ENCODE measurements at regions not wholly inside any gene's neighbourhood (a gene's known extent, or its start where the extent isn't known, plus 50 kb on each side); places are given as distances from the start of the nearest gene placed in this dataset.

DNA sequence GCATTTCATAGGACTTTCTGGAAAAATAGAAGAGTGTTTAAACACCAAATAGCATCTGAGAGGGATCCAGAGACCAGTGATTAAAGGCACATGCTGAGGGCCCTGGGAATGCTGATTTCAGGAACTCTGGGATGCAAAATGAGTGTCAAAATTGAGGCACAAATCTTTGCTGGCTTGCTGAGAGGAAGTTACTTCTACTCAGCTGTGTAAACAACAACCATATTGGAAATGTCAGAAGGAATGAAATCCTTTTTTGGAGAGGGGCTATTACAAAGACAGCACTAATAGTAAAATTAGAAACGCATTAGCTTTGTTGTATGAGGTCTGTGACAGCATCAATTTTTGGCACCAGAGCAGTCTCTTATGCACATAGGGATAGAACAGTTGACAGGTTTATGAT is 267.8 kb upstream of the RAG2 start:
- no peak for DNase-seq (ENCODE audit: low read depth in 1 of 2, low spot score in 1 of 2)

DNA sequence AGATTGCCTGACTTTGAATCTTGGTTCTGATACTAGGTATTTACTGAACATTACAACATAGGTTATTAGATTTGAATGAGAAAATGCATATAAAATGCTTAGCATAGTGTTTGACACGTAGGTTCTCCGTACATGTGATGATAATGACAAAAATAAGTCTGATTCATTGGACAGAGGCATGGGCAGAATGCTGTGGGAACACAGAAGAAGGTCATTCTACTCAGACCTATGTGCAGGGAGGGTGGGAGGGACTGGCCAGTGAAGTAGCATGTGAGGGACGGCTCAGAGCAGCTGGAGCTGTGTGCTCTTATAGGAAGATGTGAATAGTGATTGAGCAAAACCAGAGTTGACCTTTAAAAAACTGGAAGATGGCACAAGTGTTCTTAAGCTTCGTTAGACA is 256.8 kb upstream of the RAG2 start:
- no peak for DNase-seq (ENCODE audit: low read depth in 1 of 2, low spot score in 1 of 2)

DNA sequence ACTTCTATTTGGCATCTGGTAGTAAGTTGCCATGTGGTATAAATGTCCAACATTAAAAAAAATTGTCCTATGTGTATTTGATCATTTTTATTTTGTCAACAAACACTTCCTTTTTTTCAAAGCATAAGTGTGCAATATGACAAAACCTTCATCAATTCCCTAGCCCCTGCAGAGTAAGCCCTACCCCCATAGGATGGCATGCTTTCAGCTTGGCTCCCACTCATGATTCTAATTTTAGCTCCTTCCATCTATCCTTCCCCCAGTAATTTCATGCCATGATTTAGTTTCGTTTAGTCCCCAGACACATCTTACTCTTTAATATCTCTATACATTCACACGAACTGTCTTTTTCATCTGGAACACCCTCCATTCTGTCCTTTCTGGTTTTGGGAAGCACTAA is 250.6 kb upstream of the RAG2 start:
- DNase-seq (ENCODE audit: low read depth in 1 of 2, low spot score in 1 of 2) = no peak

DNA sequence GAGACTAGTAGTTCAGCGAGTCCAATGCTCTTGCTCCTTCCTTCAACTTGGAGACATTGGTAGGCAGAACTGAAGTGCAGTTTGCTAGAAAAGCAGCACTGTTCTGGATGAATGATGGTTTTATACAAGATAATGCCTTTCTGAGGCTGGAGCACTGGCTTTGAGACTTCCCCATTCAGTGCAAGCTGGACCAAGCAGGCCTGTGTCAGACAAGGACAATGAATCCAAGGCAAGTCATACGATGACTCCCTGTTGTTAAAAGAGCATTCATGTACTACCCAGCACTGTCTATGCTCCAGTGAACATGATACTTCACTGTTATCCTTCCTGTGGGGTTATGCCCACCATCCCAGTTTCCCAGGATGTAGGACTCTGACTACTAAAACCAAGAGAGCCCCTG is 242.3 kb upstream of the RAG2 start:
- no peak for DNase-seq (ENCODE audit: low read depth in 1 of 2, low spot score in 1 of 2)

DNA sequence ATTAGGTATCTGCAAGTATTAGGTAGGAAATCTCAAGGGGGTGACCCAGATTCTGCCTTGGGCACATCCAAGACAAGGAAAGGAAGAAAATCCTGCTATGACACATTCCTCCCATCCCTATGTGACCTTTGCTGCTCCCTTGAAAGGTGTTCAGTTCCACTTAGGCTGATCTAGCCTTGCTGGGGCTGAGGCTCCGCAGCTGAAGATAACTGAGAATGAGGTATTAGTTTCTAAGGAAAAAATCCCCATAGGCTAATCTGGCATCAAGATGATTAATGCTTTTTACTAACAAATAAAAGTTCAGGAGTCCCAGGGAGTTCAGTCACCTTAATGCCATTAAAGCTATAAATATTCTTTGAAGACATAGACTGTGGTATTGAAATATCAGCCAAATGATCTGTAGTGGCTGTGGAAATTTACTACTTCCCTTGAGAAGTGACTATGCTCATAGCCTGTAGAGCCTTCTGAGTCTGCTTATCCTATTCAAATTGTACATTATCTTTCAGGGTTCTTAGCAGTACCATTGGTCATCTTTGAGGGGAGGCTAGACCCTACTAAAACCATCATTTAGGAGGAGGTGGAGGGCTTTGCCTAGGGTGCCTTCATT is 239.9 kb upstream of the RAG2 start:
- DNase-seq (ENCODE audit: low read depth in 1 of 2, low spot score in 1 of 2) = no peak

DNA sequence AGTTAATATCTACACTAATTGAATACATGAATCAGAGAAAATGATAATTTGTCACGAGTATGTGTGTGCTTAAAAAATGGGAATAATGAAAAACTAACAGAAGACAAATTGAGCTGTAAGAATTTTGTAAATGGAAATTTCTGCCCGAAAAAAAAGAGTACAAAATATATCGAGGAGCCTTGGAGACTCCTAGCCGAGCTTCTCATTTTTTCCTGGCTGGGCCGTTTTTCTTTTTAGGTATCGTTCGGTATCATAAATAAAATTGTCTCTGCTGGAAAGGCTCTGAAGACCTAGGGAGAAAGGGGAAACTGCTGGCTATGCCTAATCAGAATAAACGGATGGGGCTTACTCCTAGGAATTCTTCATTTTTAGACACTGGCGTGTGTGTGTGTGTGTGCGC is 227.2 kb upstream of the RAG2 start:
- no peak for DNase-seq (ENCODE audit: low read depth in 1 of 2, low spot score in 1 of 2)

DNA sequence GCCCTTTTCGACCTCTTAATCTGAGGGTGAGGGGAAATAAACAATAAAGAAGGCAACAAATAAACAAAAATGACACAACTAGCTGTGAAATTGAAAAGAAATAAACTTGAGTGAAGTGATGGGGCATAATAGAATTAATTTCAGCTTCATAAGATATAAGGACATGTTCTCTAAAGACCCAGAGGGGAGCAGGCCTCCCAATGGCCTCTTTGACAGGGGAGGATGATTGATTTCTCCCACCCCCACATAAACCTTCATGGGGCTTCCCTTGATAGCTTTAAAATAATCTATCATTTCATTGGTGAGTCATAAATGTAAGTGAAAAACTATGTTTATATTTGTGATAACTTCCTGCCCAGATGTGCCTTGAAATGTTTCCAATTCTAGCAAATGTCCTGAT is 226.3 kb upstream of the RAG2 start:
- no peak for DNase-seq (ENCODE audit: low read depth in 1 of 2, low spot score in 1 of 2)

DNA sequence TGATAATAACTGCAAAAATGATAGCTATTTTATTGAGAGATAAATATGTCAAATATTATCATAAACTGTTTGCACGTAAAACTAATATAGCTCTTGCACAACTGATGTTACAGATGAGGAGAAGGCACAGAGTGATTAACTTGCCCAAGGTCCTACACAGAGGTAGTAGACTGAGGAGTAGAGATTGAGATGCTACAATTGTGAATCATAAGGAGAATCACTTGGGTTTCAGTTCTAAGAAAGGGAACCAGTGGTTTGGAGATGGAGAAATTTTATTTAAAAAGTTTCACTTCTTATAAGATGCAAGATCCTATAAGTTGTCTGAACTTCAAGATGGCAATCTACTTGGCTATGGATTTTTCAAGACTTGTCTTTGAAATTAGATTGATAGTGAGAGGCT is 224.8 kb upstream of the RAG2 start:
- no peak for DNase-seq (ENCODE audit: low read depth in 1 of 2, low spot score in 1 of 2)

DNA sequence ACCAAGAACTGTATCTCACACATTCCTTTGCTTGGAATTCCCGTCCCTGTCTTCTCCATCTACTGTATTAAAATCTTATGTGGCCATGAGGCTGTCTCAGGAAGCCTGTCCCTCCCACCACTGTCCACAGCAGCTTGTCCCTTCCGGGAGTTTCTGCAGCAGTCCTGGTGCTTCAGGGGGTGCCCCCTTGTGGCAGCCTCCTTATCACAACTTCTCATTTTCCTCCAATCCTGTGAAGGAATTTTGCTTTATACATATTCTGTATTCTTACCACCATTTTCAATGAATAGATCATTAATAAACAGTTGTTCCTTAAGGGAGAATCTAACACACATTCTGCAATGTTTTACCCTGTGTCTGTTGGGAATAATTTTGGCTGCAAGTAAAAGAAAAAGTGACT is 220.4 kb upstream of the RAG2 start:
- DNase-seq (ENCODE audit: low read depth in 1 of 2, low spot score in 1 of 2) = no peak

DNA sequence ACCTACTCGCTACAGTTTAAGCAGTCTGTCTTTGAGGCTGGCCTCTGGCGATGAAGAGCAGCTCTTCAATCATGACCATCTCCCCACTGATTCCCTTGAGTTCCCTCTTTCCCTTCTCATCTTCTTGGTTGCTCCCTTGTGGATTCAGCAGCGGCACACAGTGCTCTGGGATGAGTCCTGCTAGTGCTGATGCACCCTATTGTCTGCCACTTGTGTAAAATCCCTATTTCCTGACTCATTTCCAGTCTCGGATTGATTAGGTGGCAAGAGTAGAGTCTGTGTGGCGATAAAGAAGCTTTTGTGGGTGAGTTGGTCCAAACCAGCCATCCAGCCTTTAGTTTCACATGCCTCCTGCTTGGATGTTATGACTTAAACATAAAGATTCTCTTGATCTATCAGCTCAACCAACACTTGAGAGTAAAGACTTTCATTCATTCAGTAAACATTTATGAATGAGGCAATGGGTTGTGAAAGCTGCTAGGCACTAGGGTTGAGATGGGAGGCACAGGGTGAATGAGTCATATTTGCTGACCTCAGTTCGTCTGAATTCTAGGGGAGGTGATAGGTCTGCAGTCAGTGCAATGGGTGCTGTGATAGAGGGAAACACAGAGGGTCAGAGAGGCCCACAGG is 219.4 kb upstream of the RAG2 start:
- DNase-seq (ENCODE audit: low read depth in 1 of 2, low spot score in 1 of 2) = no peak

DNA sequence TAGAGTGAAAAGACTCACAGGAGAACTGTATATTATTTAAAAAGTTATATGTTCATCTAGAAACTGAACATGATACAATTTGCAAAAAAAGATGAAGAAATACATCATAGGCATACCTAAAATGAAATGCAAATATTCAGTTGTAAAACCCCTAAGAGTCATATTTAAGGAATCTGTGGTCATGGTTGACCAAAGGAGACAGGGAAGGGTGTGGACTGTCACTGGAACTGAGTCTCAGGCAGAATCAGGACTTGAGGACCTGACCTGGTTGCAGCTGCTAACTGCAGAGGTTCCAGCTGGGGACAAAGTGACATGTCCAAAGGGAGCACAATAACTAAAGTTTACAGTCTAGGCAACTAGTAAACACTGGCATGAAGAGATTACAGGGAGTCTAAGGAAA is 211.3 kb upstream of the RAG2 start:
- no peak for DNase-seq (ENCODE audit: low read depth in 1 of 2, low spot score in 1 of 2)

DNA sequence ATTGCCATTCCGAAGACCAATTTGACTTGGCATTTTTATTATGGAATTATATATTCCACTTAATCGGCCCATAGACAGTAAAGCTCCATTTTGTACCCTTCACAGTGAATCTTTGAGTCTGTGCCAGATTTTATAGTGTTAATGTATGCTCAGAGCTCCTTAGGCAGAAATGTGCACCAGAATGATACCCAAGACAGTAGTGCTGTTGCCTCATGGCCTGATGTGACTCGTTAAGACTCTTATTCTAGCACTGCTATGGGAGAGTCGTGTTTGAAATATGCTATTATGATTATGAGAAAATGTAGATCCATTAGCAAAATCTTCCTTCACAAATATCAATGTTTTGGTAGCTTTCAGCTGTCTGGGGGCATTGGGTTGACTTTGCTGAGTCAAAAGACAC is 209.8 kb upstream of the RAG2 start:
- DNase-seq (ENCODE audit: low read depth in 1 of 2, low spot score in 1 of 2) = no peak

DNA sequence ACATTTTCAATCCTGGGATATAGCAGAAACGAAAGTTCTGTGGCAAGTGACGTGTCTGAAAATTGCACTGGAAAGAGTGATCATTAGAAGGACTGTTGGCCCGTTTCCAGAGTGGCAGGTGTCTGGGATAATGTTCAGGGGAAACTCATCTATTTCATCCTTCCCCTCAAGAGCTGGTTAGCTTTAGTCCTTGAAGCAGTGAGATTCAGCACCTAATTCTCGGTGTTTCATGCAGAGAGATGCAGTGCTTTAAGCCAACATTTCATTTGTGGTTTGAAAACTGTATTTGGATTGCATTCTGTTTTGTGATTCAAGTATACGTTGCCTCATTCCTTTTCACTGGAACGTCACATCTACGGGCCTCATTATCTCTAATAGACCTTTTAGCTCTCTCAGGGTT is 205.0 kb upstream of the RAG2 start:
- no peak for DNase-seq (ENCODE audit: low read depth in 1 of 2, low spot score in 1 of 2)

DNA sequence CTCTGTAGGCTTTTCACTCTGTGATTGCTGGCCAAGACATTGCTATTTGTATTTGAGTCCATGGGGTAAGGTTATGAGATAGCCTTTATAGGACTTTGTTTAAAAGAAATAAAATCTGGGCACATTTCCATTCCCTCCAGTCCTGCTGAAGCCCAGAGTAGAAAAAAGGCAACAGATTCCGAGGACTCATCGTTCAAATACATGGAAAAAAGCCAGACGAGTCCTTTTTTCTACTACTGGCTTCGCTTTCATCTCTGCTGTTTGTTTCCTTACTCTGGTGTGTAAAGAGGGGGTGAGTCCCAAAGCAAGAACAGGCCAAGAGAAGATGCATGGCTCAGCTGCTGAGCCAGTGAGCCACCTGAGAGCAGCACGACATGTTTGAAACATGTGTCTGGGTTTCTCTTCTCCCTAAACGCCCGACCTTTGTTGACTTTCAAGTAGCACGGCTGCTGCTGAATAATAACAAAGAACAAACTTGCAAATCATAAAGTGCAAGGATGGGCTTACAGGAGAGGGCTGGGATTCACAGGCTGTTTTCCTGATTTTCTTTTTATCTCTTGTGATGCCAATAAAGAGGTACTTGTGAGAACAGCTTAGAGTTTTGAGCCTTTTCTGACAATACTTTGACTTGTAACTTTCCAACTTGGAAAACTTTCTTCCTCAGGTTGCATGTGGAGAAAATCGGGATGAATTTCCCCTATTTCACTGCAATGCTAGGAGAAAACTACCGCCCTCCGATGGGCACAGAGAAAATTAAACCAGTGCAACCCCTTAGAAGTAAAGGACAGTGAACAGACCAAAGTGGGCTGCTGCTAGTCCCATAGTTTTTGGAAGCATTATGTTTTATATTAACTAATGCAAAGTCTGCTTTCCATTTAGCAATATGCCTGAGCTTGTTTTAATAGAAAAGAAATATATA is 195.2 kb upstream of the RAG2 start:
- no peak for DNase-seq (ENCODE audit: low read depth in 1 of 2, low spot score in 1 of 2)

DNA sequence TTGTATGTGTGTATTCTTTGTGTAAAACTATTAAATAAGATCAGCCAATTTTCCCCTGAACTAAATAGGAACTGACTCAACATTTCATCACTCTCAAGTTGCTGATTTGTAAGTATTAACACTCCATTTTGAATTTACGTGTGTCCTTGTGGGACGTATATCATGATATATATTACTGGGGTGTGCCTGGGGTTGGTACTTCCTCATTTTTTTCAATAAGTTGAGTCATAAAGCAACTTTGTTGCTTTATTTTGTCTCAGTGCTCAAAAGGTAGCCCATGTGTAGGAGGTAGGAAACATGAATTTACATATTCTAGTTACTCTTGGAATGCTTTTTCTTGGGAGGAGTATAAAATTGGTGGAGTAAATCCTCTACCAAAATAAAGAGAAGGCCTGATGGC is 193.9 kb upstream of the RAG2 start:
- DNase-seq (ENCODE audit: low read depth in 1 of 2, low spot score in 1 of 2) = no peak

DNA sequence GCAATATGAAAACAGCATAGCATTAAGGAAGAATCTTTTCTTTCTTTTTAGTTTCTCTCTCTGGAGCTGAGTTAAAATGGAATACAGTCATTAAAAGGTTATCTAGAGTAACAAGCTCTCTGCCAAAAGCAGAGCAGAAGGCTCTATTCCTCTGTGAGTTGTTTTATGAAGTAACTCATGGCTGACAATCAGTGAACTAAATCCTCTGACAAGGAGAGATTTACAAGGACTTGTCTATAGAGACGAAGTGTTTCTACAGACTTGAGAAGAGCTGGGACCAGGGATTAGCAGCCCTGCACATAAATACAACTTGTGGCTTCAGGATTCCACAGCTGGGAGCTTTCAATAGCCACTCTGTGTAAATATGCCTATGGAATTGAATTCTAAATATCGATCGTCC is 192.5 kb upstream of the RAG2 start:
- DNase-seq (ENCODE audit: low read depth in 1 of 2, low spot score in 1 of 2) = no peak

DNA sequence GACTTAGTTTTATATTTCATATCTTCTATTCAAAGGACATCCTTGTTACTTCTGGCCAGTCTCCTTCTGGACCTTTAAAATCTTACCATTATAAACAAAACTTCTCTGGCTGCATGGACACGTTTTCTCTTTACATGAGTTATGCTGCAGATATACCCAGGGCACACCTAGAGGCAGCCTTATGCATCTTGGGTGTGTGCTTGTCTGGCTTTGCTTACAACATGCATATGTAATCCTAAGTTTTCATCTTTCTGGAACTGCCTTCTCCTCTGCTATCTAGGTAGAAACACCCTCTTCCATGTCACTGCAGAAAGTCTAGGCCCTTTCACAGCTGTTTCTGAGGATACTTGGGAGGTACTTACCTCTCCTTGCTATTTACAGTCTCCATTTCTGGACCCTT is 185.8 kb upstream of the RAG2 start:
- no peak for DNase-seq (ENCODE audit: low read depth in 1 of 2, low spot score in 1 of 2)

DNA sequence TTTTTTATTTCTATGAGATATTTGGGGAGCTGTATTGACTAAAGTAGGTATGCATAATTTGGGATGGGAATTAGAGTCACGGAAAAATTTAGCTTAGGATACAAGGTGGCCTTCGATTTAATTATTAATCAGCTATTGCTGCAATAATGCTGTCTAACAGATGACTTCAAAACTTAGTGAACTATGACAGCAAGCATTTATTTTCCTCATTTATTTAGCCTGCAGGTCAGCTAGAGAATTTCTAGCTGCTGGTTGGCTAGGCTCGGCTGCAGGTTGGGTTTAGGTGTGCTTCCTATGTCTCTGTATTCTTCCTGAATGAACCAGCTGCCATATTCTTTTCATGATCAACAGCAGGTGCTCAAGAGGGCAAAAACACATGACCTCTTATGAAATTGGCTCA is 181.8 kb upstream of the RAG2 start:
- DNase-seq (ENCODE audit: low read depth in 1 of 2, low spot score in 1 of 2) = no peak

DNA sequence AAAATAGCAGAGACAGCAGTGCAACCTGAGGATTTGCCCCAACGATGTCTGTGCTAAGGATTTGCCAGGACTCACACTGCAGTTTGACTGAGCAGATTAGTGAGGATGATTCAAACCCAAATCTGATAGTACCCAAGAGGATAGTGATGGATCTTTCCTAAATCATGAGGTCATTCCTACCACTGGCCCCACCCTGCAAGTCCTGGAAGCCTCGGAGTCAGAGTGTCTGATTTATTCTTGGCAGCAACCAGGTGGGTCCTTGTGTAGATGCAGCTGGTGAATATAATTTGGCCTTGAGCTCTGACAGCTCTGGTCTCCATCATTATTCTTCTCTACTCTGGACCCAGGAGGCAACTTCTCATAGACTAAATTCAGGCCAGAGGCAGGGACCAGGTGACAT is 179.3 kb upstream of the RAG2 start:
- no peak for DNase-seq (ENCODE audit: low read depth in 1 of 2, low spot score in 1 of 2)

DNA sequence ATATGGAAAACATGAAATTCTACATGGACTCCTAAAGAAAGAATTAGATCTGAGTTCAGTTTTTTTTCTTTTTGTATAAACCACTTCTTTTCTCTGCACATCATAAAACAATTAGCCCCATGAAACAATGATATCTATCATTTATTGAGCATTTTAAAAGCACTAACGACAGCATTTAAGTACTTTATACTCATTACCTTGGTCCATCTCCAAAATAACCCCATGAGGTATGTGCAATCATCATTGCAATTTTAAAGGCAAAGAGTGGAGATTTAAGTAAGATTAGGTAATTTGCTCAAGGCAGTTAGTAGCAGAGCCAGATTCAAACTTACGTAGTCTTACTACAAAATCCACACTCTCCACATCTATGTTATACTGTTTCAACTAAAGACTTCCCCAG is 177.7 kb upstream of the RAG2 start:
- DNase-seq (ENCODE audit: low read depth in 1 of 2, low spot score in 1 of 2) = no peak

DNA sequence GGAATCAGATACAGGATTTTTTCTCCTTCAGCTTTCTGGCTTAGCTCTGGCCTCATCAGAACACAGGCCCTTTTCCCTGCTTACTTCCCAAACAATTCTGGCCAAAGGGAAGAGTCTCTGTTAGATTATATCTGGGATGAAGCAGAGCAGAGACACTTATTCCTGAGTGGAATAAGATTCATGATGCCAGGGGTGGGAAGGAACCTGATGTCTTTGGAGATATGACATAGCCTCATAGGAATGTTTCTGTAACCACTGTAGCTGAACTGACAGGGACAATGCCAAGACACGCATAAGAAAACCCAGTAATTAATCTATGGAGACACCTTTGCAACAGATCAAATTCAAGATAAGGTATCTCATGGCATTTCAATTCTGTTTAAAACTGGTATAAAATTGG is 177.1 kb upstream of the RAG2 start:
- DNase-seq (ENCODE audit: low read depth in 1 of 2, low spot score in 1 of 2) = no peak

DNA sequence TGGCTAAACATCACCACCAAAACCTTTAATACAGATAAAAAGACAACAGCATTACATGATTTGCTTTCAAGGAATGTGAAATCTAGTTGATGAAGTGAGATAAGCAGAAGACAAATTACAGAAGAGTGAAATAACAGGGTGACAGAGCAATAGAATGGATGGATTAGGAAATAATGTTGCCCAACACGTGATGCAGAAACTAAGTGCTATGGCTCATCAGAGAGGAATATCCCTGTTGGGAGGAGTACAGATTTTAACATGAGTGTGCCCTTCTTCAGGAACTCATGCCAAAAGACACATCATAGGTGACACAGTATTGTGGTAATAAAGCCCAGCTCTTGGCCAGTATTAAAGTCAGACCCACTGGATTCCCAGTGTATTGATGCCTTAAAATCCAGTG is 176.6 kb upstream of the RAG2 start:
- DNase-seq (ENCODE audit: low read depth in 1 of 2, low spot score in 1 of 2) = no peak

DNA sequence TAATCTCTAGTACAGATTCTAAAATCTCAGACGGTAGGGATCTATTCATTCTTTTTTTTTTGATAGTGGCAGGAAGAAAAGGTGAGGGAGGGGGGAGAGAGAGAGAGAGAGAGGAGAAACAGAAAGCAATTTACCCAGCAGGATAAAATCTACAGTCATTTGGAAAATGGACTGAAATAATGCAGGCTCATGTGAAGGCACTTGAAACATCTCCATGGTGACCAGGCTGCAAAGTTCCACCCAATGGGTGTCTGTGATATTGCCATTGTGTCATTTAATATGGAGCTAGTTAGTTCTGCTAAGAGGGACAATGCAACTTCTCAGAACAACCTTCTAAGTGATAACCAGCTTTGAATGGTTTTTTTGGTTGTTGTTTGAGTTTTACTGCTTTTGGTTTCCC is 165.2 kb upstream of the RAG2 start:
- no peak for DNase-seq (ENCODE audit: low read depth in 1 of 2, low spot score in 1 of 2)
